ENCODE measurements at regions not wholly inside any gene's neighbourhood (a gene's known extent, or its start where the extent isn't known, plus 50 kb on each side); places are given as distances from the start of the nearest gene placed in this dataset.

- DNase-seq (ENCODE audit: low read depth): no peak
Observed at GRCh38 chr5:4229414-4230292, 634.0 kb downstream of the IRX1 start.

- no peak for DNase-seq (ENCODE audit: low read depth)
Observed at GRCh38 chr5:4230471-4230785, 634.8 kb downstream of the IRX1 start.

GRCh38 chr5:4230786-4231641 lies 635.4 kb downstream of the IRX1 start:
- no peak for DNase-seq (ENCODE audit: low read depth)

GRCh38 chr5:4232084-4232483 lies 636.5 kb downstream of the IRX1 start:
- DNase-seq (ENCODE audit: low read depth): no peak

- DNase-seq (ENCODE audit: low read depth): no peak
Observed at GRCh38 chr5:4233671-4234070, 638.0 kb downstream of the IRX1 start.

GRCh38 chr5:4243479-4244264 lies 648.0 kb downstream of the IRX1 start:
- DNase-seq (ENCODE audit: low read depth): no peak

GRCh38 chr5:4244306-4244705 lies 648.7 kb downstream of the IRX1 start:
- no peak for DNase-seq (ENCODE audit: low read depth)

GRCh38 chr5:4245076-4245475 lies 649.4 kb downstream of the IRX1 start:
- DNase-seq (ENCODE audit: low read depth): no peak

GRCh38 chr5:4245511-4245910 lies 649.9 kb downstream of the IRX1 start:
- no peak for DNase-seq (ENCODE audit: low read depth)

- DNase-seq (ENCODE audit: low read depth): no peak
Observed at GRCh38 chr5:4246447-4246846, 650.8 kb downstream of the IRX1 start.

- DNase-seq (ENCODE audit: low read depth): no peak
Observed at GRCh38 chr5:4250254-4250653, 654.6 kb downstream of the IRX1 start.

- no peak for DNase-seq (ENCODE audit: low read depth)
Observed at GRCh38 chr5:4252385-4252784, 656.8 kb downstream of the IRX1 start.

- no peak for DNase-seq (ENCODE audit: low read depth)
Observed at GRCh38 chr5:4254736-4255135, 659.1 kb downstream of the IRX1 start.

GRCh38 chr5:4255441-4255840 lies 659.8 kb downstream of the IRX1 start:
- DNase-seq (ENCODE audit: low read depth): no peak

GRCh38 chr5:4258170-4258569 lies 662.5 kb downstream of the IRX1 start:
- no peak for DNase-seq (ENCODE audit: low read depth)

- DNase-seq (ENCODE audit: low read depth): no peak
Observed at GRCh38 chr5:4271193-4271592, 675.6 kb downstream of the IRX1 start.

- DNase-seq (ENCODE audit: low read depth): no peak
Observed at GRCh38 chr5:4275232-4275631, 679.6 kb downstream of the IRX1 start.

GRCh38 chr5:4294878-4295277 lies 699.2 kb downstream of the IRX1 start:
- no peak for DNase-seq (ENCODE audit: low read depth)

- DNase-seq (ENCODE audit: low read depth): no peak
Observed at GRCh38 chr5:4295663-4296339, 700.2 kb downstream of the IRX1 start.

- DNase-seq (ENCODE audit: low read depth): no peak
Observed at GRCh38 chr5:4306057-4306456, 710.4 kb downstream of the IRX1 start.

- DNase-seq (ENCODE audit: low read depth): no peak
Observed at GRCh38 chr5:4309026-4309425, 713.4 kb downstream of the IRX1 start.

- no peak for DNase-seq (ENCODE audit: low read depth)
Observed at GRCh38 chr5:4313138-4313537, 717.5 kb downstream of the IRX1 start.

Data from non-pigmented ciliary epithelial cell (primary cell).